Adipocyte (in vitro differentiated cells): ENCODE measurements at regions not wholly inside any gene's neighbourhood (a gene's known extent, or its start where the extent isn't known, plus 50 kb on each side); places are given as distances from the start of the nearest gene placed in this dataset.
A peak's percentile ranks its signal among the peaks of the same experiment; 100 is the strongest.
"Not testable (repeated sequence)": the region's sequence is repeated elsewhere in the genome, so short reads cannot be mapped to it uniquely, and the experiment has no call there.

Experiments
- DNase-seq: peaks from one replicate; pipeline ENCODE4 v3.0.0-alpha.2; 2015; ENCODE audit warnings: low read depth
- H3K27me3 ChIP-seq: replicated peaks from 2 replicates; pipeline ENCODE4 v1.7.0; 2013; ENCODE audit warnings: mild to moderate bottlenecking, low read length, moderate library complexity; ENCODE audit not compliant: control insufficient read depth, insufficient read depth
- H3K36me3 ChIP-seq: 2 replicates; pipeline ENCODE4 v1.7.0; 2013; ENCODE audit warnings: low read length, mild to moderate bottlenecking, moderate library complexity; ENCODE audit not compliant: control insufficient read depth, insufficient read depth, severe bottlenecking
- H3K4me1 ChIP-seq: 2 replicates; pipeline ENCODE4 v1.7.0; 2013; ENCODE audit warnings: mild to moderate bottlenecking, low read length, moderate library complexity; ENCODE audit not compliant: control insufficient read depth, insufficient read depth
- H3K4me3 ChIP-seq: 2 replicates; pipeline ENCODE4 v1.7.0; 2013; ENCODE audit warnings: mild to moderate bottlenecking, low read length, moderate library complexity
- H3K9ac ChIP-seq: 2 replicates; pipeline ENCODE4 v1.7.0; 2013; ENCODE audit warnings: mild to moderate bottlenecking, low read length, moderate library complexity
- H3K9me3 ChIP-seq: 2 replicates; pipeline ENCODE4 v1.7.0; 2013; ENCODE audit warnings: mild to moderate bottlenecking, low read length, moderate library complexity; ENCODE audit not compliant: control insufficient read depth

DNA sequence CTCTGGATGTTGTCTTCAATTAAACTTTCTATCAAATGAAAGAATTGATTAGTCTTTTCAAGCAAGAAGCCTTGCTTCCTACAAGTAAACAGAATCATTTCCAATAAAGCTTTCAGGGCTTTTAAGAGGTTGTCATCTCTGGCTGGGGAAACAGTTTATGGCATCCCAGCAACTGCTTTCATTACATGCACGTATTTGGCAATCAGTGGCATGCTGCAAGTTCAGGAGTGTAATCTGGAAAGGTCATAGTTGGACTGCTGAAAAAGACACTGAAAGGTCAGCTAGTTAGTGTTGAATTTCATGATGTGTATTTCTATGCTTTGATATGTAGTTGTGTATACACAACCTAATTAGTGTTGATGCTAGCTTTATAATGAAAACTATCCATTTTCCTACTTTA lies 332.9 kb downstream of the DSC3 start:
- Histone ChIP-seq H3K9ac (no peak overlapping the region), H3K36me3 (no peaks in the 10 kb centered on the region), H3K27me3 (no peaks in the 10 kb centered on the region), H3K9me3 (no peaks in the 10 kb centered on the region), H3K4me1 (no peaks in the 10 kb centered on the region), H3K4me3 (no peak overlapping the region)
- DNase-seq = no peak

DNA sequence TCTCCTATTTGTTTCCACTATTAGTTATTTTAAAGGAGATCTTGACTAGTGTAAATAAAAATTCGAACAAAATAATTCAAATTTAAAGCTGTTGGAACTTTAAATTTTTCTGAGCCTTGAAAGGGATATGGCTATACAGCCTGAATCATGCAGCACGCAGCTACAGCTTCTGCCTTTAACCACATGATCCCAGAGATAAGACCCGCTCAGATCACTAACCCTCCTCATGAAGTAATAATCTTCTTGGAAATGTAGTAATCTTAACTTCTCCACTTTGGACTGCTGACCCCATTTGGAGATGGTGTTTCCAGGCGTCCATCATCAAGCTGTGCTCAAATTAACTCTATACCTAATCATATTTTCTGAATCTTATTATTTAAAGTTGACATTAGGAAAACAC lies 336.6 kb downstream of the DSC3 start:
- DNase-seq = no peak
- H3K9me3 ChIP-seq = no peaks in the 10 kb centered on the region
- H3K9ac ChIP-seq = no peak overlapping the region
- H3K4me1 ChIP-seq = no peaks in the 10 kb centered on the region
- no peaks in the 10 kb centered on the region for H3K36me3 ChIP-seq
- no peaks in the 10 kb centered on the region for H3K27me3 ChIP-seq
- no peak overlapping the region for H3K4me3 ChIP-seq

DNA sequence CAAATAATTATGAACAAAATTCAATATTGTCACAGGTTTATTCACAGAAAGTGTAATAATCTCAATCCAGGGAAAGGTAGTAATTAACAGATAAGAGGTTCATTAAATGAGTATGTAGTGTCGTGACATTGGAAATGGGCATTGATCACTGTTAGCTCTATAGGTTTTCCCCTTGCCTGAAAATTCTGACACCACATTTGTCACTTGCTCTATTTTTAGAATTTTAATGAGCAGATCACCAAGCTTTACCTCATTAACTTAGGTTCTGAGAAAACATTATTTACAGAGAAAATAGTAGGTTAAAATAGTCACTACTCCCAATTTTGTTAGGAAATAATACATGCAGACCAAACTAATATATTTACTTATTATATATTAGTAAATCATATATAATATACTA lies 344.0 kb downstream of the DSC3 start:
- Histone ChIP-seq H3K27me3 (no peaks in the 10 kb centered on the region), H3K4me1 (no peaks in the 10 kb centered on the region), H3K36me3 (no peaks in the 10 kb centered on the region), H3K4me3 (no peak overlapping the region), H3K9ac (no peak overlapping the region), H3K9me3 (no peaks in the 10 kb centered on the region)
- no peak for DNase-seq

DNA sequence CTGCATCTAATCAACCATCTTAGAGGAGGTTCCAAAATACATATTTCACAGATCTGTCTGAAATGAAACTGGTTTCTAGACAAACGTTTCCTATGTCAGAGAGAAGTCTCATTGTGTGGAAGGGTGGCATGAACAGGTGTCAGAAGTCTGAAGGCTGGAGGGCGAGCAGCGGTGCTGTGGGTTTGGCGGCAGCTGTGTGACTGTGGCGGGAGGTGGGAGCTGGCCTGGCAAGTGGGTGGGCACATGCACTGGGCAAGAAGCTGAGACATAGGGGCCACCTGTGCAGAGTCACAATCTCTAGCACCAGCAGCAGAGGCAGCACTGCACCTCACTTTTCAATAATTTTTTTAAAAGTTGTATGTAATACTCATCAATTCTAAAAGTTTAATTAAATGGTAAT lies 346.3 kb downstream of the DSC3 start:
- no peaks in the 10 kb centered on the region for H3K4me1 ChIP-seq
- no peaks in the 10 kb centered on the region for H3K27me3 ChIP-seq
- no peaks in the 10 kb centered on the region for H3K9me3 ChIP-seq
- no peak for DNase-seq
- no peak overlapping the region for H3K4me3 ChIP-seq
- no peaks in the 10 kb centered on the region for H3K36me3 ChIP-seq
- no peak overlapping the region for H3K9ac ChIP-seq

DNA sequence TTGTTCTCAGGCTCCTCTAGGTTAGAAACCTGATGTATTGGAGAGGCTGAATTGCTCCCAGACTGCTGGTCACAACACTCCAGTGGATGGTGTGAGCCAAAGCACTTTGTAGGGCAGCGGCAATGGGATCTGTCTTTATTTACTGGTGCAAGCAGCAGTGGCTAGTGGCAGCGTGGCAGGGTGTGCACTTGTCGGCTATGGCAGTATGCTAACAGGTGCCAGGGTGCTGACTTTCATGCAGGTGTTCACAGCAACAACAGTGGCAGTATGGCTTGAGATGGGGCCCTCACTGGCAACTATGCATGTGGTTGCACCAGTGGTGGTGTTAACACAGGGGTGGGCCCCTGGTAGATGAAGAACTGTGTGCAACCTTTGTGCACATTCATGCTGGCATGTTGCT lies 347.8 kb downstream of the DSC3 start:
- no peaks in the 10 kb centered on the region for H3K4me1 ChIP-seq
- no peak overlapping the region for H3K4me3 ChIP-seq
- H3K9ac ChIP-seq = no peak overlapping the region
- no peak for DNase-seq
- no peaks in the 10 kb centered on the region for H3K36me3 ChIP-seq
- no peaks in the 10 kb centered on the region for H3K27me3 ChIP-seq
- no peaks in the 10 kb centered on the region for H3K9me3 ChIP-seq

DNA sequence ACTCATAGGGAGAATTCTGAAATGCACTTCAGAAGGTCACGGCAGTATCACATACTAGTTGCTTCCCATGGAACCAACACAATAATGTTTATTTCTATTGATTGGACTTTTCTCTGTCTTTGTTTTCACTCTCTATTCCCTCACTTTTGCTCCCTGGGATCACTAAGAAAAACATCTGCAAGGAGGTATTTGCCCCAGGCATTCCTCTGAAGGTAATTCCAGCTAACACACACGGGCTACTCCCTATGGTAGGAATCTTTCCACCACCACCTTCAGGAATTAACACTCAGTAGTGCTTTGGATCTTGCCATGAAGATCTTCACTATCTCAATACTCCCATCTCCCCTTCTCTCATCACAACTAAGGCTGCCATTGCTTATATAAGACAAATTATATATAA lies 353.3 kb downstream of the DSC3 start:
- H3K4me3 ChIP-seq = no peak overlapping the region
- DNase-seq = no peak
- no peaks in the 10 kb centered on the region for H3K9me3 ChIP-seq
- H3K27me3 ChIP-seq = no peaks in the 10 kb centered on the region
- no peak overlapping the region for H3K9ac ChIP-seq
- H3K36me3 ChIP-seq = no peaks in the 10 kb centered on the region
- no peaks in the 10 kb centered on the region for H3K4me1 ChIP-seq

DNA sequence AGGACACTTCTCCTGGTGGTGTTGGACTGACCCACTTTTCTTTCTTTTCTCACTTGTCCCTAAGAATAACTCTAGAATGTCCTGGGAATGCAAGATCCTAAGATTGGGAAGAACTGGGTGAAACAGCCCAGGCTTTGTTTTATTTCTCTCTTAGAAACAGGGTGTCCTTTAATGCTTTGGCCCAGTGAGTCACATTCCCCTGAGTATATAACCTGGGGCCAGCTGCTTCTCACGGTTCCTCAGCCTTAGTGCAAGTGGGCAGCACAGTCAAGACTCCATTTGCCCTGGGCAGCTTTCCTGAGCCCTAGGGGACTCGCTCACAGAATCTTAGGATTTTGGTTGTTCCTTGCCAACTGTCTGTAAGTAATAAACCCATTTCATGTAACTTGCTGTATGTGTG lies 355.0 kb downstream of the DSC3 start:
- Histone ChIP-seq H3K4me1 (no peaks in the 10 kb centered on the region), H3K27me3 (no peaks in the 10 kb centered on the region), H3K9me3 (no peaks in the 10 kb centered on the region), H3K4me3 (no peak overlapping the region), H3K36me3 (no peaks in the 10 kb centered on the region), H3K9ac (no peak overlapping the region)
- no peak for DNase-seq

DNA sequence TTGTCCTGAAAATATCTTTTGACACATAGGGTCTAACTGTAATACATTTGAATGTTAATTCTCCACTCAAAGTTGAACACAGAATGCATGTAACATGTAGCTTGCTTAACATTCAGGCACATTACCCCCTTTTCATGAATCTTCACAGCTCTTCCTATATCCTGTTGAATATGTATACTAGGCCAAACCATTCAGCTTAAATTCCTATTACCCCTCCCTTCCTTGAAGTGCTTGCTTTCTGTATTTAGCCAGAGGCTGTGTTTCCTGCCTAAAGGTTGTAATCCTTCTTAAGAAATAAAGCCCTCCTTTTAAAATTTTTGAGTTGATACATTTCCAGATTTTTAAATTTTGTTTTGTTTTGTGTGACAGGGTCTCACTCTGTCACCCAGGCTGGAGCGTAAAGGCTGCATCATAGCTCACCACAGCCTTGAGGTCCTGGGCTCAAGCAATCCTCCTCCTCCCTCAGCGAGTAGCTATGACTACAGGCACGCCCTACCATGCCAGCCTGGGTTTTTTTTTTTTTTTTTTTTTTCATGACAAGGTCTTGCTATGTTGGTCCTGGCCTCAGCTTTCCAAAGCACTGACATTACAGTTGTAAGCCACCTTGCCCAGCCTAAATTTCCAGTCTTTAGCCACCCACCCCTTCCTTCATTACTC lies 357.6 kb downstream of the DSC3 start:
- DNase-seq = no peak
- no peaks in the 10 kb centered on the region for H3K36me3 ChIP-seq
- H3K27me3 ChIP-seq = no peaks in the 10 kb centered on the region
- H3K4me1 ChIP-seq = peaks cover 3% of the 10 kb centered on the region
- no peak overlapping the region for H3K4me3 ChIP-seq
- no peaks in the 10 kb centered on the region for H3K9me3 ChIP-seq
- H3K9ac ChIP-seq = no peak overlapping the region

DNA sequence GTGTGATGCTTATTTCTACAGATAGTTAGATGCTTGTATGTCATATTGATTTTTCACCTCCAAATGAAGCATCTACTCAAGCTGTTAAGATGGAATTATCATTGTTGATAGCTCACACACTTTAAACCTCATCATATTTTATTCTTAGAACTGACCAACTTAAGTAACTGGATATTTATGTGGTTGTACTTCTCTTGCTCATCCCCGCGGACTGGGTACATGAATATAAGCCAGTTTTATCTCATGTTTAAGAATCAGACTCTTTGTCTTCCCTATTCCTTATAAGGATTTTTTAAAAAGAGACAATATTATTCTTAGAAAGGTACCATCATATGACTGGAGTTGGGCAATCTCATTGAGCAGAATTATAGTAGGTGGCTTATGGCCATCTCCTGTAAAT lies 358.7 kb downstream of the DSC3 start:
- H3K9me3 ChIP-seq = no peaks in the 10 kb centered on the region
- peaks cover 3% of the 10 kb centered on the region for H3K4me1 ChIP-seq
- no peaks in the 10 kb centered on the region for H3K36me3 ChIP-seq
- no peak overlapping the region for H3K9ac ChIP-seq
- no peak overlapping the region for H3K4me3 ChIP-seq
- H3K27me3 ChIP-seq = no peaks in the 10 kb centered on the region
- no peak for DNase-seq

DNA sequence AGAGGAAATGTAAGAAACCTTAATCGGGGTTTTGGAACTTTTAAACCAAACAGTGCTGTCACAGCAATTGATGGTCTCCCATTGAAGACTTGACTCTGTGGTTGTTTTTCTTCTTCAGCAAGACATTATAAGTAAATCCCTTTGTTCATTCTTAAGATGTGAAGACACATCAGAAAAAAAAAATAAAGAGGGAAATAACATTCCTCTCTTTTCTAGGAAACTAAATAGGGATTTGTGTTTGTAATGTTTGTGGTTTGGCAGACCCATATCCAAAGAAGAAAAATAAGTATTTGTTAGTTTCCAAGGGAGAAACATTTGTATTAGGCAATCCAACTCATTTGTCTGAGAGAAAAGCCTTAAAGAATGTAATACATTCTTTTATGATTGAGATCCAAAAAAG lies 359.9 kb downstream of the DSC3 start:
- H3K36me3 ChIP-seq = no peaks in the 10 kb centered on the region
- peaks cover 3% of the 10 kb centered on the region for H3K4me1 ChIP-seq
- H3K9ac ChIP-seq = no peak overlapping the region
- H3K4me3 ChIP-seq = no peak overlapping the region
- no peaks in the 10 kb centered on the region for H3K27me3 ChIP-seq
- no peaks in the 10 kb centered on the region for H3K9me3 ChIP-seq
- DNase-seq = peak; percentile 27

DNA sequence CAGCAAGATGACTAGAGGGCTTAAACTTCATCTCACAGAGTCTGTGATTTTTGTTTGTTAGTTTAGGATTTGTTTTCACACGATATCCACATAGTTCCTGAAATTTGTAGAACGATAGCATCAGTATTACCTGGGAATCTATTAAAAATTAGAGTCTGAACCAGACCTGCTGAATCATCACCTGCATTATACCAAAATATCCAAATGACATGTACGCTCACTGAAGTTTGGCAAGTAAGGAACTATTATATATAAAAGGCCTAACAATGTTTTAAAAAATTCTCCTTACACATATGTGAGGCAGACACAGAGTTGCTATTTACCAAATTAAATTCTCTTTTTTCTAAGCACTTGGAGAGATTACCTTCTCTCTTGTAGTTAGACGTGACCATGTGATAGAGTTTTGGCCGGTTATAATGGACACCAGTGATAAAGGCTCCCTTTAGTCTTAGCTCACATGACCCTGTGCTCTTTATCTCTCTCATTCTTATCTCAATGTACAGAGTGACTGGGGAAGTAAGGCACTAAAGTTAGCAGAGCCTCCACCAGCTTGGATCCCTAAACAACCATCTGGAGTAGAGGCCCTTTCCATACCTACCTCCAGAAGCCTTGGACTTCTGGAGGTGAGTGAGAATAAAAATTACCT lies 363.1 kb downstream of the DSC3 start:
- no peak overlapping the region for H3K4me3 ChIP-seq

DNA sequence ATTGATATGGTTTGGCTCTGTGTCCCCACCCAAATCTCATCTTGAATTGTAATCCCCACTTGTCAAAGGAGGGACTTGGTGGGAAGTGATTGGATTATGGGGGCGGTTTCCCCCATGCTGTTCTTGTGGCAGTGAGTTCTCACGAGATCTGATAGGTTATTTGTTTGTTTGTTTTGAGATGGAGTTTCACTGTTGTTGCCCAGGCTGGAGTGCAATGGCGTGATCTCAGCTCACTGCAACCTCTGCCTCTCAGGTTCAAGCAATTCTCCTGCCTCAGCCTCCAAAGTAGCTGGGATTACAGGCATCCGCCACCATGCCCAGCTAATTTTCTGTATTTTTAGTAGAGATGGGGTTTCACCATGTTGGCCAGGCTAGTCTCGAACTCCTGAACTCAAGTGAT lies 364.7 kb downstream of the DSC3 start:
- not testable (repeated sequence) for H3K4me3 ChIP-seq, H3K4me1 ChIP-seq, H3K9me3 ChIP-seq, H3K9ac ChIP-seq, H3K27me3 ChIP-seq, H3K36me3 ChIP-seq, DNase-seq

More for the DNA sequence above, 363.1 kb downstream of the DSC3 start:
- Histone ChIP-seq H3K9ac (no peak overlapping the region), H3K9me3 (no peaks in the 10 kb centered on the region), H3K4me1 (peaks cover 3% of the 10 kb centered on the region), H3K27me3 (no peaks in the 10 kb centered on the region), H3K36me3 (no peaks in the 10 kb centered on the region)
- DNase-seq = no peak
